ENCODE measurements at regions not wholly inside any gene's neighbourhood (a gene's known extent, or its start where the extent isn't known, plus 50 kb on each side); places are given as distances from the start of the nearest gene placed in this dataset.

DNA sequence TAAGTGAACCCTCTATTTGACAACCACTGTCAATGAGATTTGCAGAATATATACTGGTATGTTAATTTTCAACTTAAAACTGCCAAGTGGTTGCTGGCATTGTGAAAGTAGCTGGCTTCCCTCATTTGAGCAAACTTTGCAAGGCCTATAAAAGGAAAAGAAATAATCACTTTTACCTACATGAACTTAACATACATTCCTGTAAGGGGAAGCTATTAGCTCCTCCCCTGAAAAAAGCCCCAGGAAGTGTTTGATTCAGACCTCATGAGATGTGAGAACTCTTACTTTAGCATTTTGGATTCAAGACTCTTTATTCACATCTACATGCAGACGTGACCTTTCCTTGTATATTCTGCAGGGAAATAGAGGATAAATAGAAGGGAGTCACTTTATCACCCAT is 175.6 kb downstream of the OTUD1 start:
- WGBS (ENCODE audit: extremely low coverage, insufficient coverage, insufficient read length), result no CpG with 5 or more reads among the region's 1 CpG
- Histone ChIP-seq H3K27me3 (ENCODE audit: insufficient read depth, low read length) (no peaks in the 10 kb centered on the region), H3K4ac (ENCODE audit: low read depth, low read length) (no peak overlapping the region), H3K4me2 (ENCODE audit: low read length) (no peak overlapping the region), H3K9ac (ENCODE audit: low read length) (no peak overlapping the region), H2BK12ac (ENCODE audit: low read length) (no peak overlapping the region), H2AFZ (ENCODE audit: insufficient read depth, low read length, poor library complexity) (no peak overlapping the region), H4K8ac (ENCODE audit: low read depth, low read length) (no peak overlapping the region), H3K4me1 (ENCODE audit: control insufficient read depth in 1 of 2, insufficient read depth in 2 of 2, low read length in 2 of 2) (no peaks in the 10 kb centered on the region), H2BK5ac (ENCODE audit: low read depth, low read length, poor library complexity) (no peak overlapping the region), H2AK5ac (ENCODE audit: low read length) (no peak overlapping the region), H3K14ac (ENCODE audit: low read length) (no peak overlapping the region), H3K9me3 (ENCODE audit: insufficient read depth, low read depth, low read length) (no peaks in the 10 kb centered on the region), H3K18ac (ENCODE audit: low read length) (no peak overlapping the region), H3K27ac (ENCODE audit: low read depth, low read length) (no peak overlapping the region), H3K23ac (ENCODE audit: low read length) (no peak overlapping the region), H3K79me1 (ENCODE audit: low read length) (no peaks in the 10 kb centered on the region), H4K91ac (ENCODE audit: low read depth, low read length) (no peak overlapping the region), H2BK120ac (ENCODE audit: insufficient read depth, low read length, poor library complexity) (no peak overlapping the region), H3K36me3 (ENCODE audit: control insufficient read depth in 1 of 2, insufficient read depth in 2 of 2, low read length in 2 of 2) (no peaks in the 10 kb centered on the region), H3K79me2 (ENCODE audit: control insufficient read depth, insufficient read depth, low read length, poor library complexity) (no peaks in the 10 kb centered on the region), H4K12ac (ENCODE audit: low read depth, low read length) (no peak overlapping the region), H3K4me3 (ENCODE audit: low read depth, low read length) (no peak overlapping the region)
- no peak for DNase-seq

DNA sequence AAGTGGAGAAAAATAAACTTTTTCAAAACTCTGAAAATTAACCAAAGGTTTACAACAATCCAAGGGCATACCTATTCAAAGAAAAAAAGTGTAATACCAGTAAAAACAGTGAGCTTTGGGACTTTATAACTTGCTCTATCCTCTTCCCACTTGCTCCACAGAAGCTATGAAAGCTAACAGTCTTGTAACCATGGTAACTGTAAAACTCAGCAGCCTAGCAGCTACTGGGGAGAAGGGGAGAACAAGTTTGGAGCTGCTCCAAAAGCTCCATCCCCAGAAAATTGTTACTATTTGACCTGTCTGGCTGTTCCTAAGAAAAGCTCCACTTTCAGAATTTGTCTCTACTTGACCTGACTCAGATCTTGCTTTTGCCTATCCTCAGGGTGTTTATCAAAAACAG is 191.5 kb downstream of the OTUD1 start:
- no peak overlapping the region for H3K27ac ChIP-seq (ENCODE audit: low read depth, low read length)
- no peak overlapping the region for H3K23ac ChIP-seq (ENCODE audit: low read length)
- no peak overlapping the region for H2BK5ac ChIP-seq (ENCODE audit: low read depth, low read length, poor library complexity)
- H3K4ac ChIP-seq (ENCODE audit: low read depth, low read length), result no peak overlapping the region
- H3K36me3 ChIP-seq (ENCODE audit: control insufficient read depth in 1 of 2, insufficient read depth in 2 of 2, low read length in 2 of 2), result no peaks in the 10 kb centered on the region
- no peaks in the 10 kb centered on the region for H3K27me3 ChIP-seq (ENCODE audit: insufficient read depth, low read length)
- H3K79me2 ChIP-seq (ENCODE audit: control insufficient read depth, insufficient read depth, low read length, poor library complexity), result no peaks in the 10 kb centered on the region
- no peak overlapping the region for H4K91ac ChIP-seq (ENCODE audit: low read depth, low read length)
- H3K9me3 ChIP-seq (ENCODE audit: insufficient read depth, low read depth, low read length), result peaks cover 2% of the 10 kb centered on the region
- no peak overlapping the region for H4K8ac ChIP-seq (ENCODE audit: low read depth, low read length)
- no peak overlapping the region for H2BK120ac ChIP-seq (ENCODE audit: insufficient read depth, low read length, poor library complexity)
- no peaks in the 10 kb centered on the region for H3K79me1 ChIP-seq (ENCODE audit: low read length)
- no peak overlapping the region for H3K4me3 ChIP-seq (ENCODE audit: low read depth, low read length)
- H3K18ac ChIP-seq (ENCODE audit: low read length), result no peak overlapping the region
- no peak overlapping the region for H2AFZ ChIP-seq (ENCODE audit: insufficient read depth, low read length, poor library complexity)
- no peak overlapping the region for H2BK12ac ChIP-seq (ENCODE audit: low read length)
- no peak overlapping the region for H3K14ac ChIP-seq (ENCODE audit: low read length)
- H3K4me1 ChIP-seq (ENCODE audit: control insufficient read depth in 1 of 2, insufficient read depth in 2 of 2, low read length in 2 of 2), result no peaks in the 10 kb centered on the region
- H2AK5ac ChIP-seq (ENCODE audit: low read length), result no peak overlapping the region
- DNase-seq, result no peak
- no peak overlapping the region for H3K4me2 ChIP-seq (ENCODE audit: low read length)
- no peak overlapping the region for H3K9ac ChIP-seq (ENCODE audit: low read length)
- no peak overlapping the region for H4K12ac ChIP-seq (ENCODE audit: low read depth, low read length)

DNA sequence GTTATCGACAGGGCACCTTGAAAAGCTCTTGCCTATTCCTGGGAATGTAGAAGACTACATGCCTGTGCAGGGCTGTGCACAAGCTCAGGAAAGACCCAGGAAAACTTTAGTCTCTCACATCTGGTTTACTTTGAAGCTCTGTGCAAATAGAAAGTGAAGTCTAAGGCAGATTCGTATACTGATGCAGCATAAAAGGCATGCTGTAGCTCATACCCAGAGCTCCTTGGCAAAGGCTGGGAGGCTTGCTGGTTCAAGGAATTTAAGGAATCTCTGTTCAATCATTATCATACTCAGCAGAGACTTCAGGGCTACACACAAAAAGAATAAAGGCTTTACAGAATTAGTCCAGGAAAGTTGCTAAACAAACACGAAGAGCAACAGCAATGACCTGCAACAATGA is 192.0 kb downstream of the OTUD1 start:
- Histone ChIP-seq H3K4me3 (ENCODE audit: low read depth, low read length) (no peak overlapping the region), H3K9ac (ENCODE audit: low read length) (no peak overlapping the region), H3K18ac (ENCODE audit: low read length) (no peak overlapping the region), H2BK12ac (ENCODE audit: low read length) (no peak overlapping the region), H4K12ac (ENCODE audit: low read depth, low read length) (no peak overlapping the region), H4K8ac (ENCODE audit: low read depth, low read length) (no peak overlapping the region), H2AK5ac (ENCODE audit: low read length) (no peak overlapping the region), H3K36me3 (ENCODE audit: control insufficient read depth in 1 of 2, insufficient read depth in 2 of 2, low read length in 2 of 2) (no peaks in the 10 kb centered on the region), H3K14ac (ENCODE audit: low read length) (no peak overlapping the region), H3K4me2 (ENCODE audit: low read length) (no peak overlapping the region), H3K23ac (ENCODE audit: low read length) (no peak overlapping the region), H3K27me3 (ENCODE audit: insufficient read depth, low read length) (no peaks in the 10 kb centered on the region), H3K79me2 (ENCODE audit: control insufficient read depth, insufficient read depth, low read length, poor library complexity) (no peaks in the 10 kb centered on the region), H2BK5ac (ENCODE audit: low read depth, low read length, poor library complexity) (no peak overlapping the region), H3K4ac (ENCODE audit: low read depth, low read length) (no peak overlapping the region), H3K4me1 (ENCODE audit: control insufficient read depth in 1 of 2, insufficient read depth in 2 of 2, low read length in 2 of 2) (no peaks in the 10 kb centered on the region), H2BK120ac (ENCODE audit: insufficient read depth, low read length, poor library complexity) (no peak overlapping the region), H2AFZ (ENCODE audit: insufficient read depth, low read length, poor library complexity) (no peak overlapping the region), H3K9me3 (ENCODE audit: insufficient read depth, low read depth, low read length) (peaks cover 2% of the 10 kb centered on the region), H4K91ac (ENCODE audit: low read depth, low read length) (no peak overlapping the region), H3K79me1 (ENCODE audit: low read length) (no peaks in the 10 kb centered on the region), H3K27ac (ENCODE audit: low read depth, low read length) (no peak overlapping the region)
- no peak for DNase-seq
- WGBS (ENCODE audit: extremely low coverage, insufficient coverage, insufficient read length), result no CpG with 5 or more reads among the region's 3 CpGs

DNA sequence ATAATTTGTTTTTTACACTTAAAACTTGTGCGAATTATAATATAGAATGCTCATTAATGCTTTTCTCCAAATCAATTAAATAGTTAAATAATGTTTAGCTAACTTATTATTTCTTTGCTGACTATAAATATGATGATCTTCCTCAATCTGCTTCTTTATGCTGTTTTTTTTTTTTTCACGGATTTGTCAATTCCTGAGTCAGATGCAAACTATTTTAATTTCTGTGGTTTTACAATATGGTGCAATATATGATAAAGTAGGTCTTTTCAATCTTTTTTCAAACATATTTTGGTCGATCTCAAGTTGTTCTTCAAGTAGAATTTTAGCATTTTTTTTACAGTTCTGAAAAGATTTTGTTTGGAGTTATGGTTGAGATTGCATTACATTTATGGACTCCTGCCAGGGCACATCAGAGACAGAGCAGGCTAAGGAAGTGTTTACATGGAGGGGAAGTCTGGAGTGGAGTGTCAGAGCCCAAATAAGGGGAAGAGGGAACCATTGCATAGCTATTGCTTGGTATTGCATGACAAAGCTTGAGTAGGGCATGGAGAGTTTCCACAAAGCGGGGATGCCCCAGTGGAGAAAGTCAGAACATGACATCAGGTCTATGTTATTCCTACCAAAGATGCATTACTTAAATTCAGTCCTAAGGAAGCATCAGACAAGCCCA is 204.4 kb downstream of the OTUD1 start:
- H3K4ac ChIP-seq (ENCODE audit: low read depth, low read length), result no peak overlapping the region
- H3K9me3 ChIP-seq (ENCODE audit: insufficient read depth, low read depth, low read length), result peaks cover 1% of the 10 kb centered on the region
- H3K4me2 ChIP-seq (ENCODE audit: low read length), result no peak overlapping the region
- H3K4me3 ChIP-seq (ENCODE audit: low read depth, low read length), result no peak overlapping the region
- no peak overlapping the region for H3K14ac ChIP-seq (ENCODE audit: low read length)
- H3K27me3 ChIP-seq (ENCODE audit: insufficient read depth, low read length), result no peaks in the 10 kb centered on the region
- H4K8ac ChIP-seq (ENCODE audit: low read depth, low read length), result no peak overlapping the region
- no peak overlapping the region for H3K27ac ChIP-seq (ENCODE audit: low read depth, low read length)
- no peak overlapping the region for H2AK5ac ChIP-seq (ENCODE audit: low read length)
- no peak overlapping the region for H2AFZ ChIP-seq (ENCODE audit: insufficient read depth, low read length, poor library complexity)
- H4K12ac ChIP-seq (ENCODE audit: low read depth, low read length), result no peak overlapping the region
- H2BK5ac ChIP-seq (ENCODE audit: low read depth, low read length, poor library complexity), result no peak overlapping the region
- no peaks in the 10 kb centered on the region for H3K36me3 ChIP-seq (ENCODE audit: control insufficient read depth in 1 of 2, insufficient read depth in 2 of 2, low read length in 2 of 2)
- no peak overlapping the region for H4K91ac ChIP-seq (ENCODE audit: low read depth, low read length)
- no peak overlapping the region for H3K18ac ChIP-seq (ENCODE audit: low read length)
- no peak overlapping the region for H2BK120ac ChIP-seq (ENCODE audit: insufficient read depth, low read length, poor library complexity)
- no peaks in the 10 kb centered on the region for H3K79me2 ChIP-seq (ENCODE audit: control insufficient read depth, insufficient read depth, low read length, poor library complexity)
- H2BK12ac ChIP-seq (ENCODE audit: low read length), result no peak overlapping the region
- peak; percentile 2 to 35 for DNase-seq
- no peaks in the 10 kb centered on the region for H3K79me1 ChIP-seq (ENCODE audit: low read length)
- H3K4me1 ChIP-seq (ENCODE audit: control insufficient read depth in 1 of 2, insufficient read depth in 2 of 2, low read length in 2 of 2), result no peaks in the 10 kb centered on the region
- H3K23ac ChIP-seq (ENCODE audit: low read length), result no peak overlapping the region
- no peak overlapping the region for H3K9ac ChIP-seq (ENCODE audit: low read length)
- WGBS (ENCODE audit: extremely low coverage, insufficient coverage, insufficient read length), result no CpG with 5 or more reads among the region's 4 CpGs

Measured in trophoblast cell (in vitro differentiated cells and primary cell).